Glomerular visceral epithelial cell (primary cell): ENCODE measurements at regions not wholly inside any gene's neighbourhood (a gene's known extent, or its start where the extent isn't known, plus 50 kb on each side); places are given as distances from the start of the nearest gene placed in this dataset.

Experiments used
- DNase-seq: peaks from one replicate; pipeline ENCODE4 v3.0.0-alpha.2; 2016; ENCODE audit errors: extremely low spot score

- DNase-seq, result no peak
These were observed 52.9 kb upstream of the SLC28A3 start for GRCh38 chr9:84393266-84393950.

- no peak for DNase-seq
These were observed 53.5 kb upstream of the SLC28A3 start for GRCh38 chr9:84394036-84394435.

- DNase-seq, result peak; percentile 63
These were observed 56.7 kb upstream of the SLC28A3 start for GRCh38 chr9:84397151-84397728.

GRCh38 chr9:84397822-84398221 lies 57.3 kb upstream of the SLC28A3 start:
- DNase-seq, result no peak

GRCh38 chr9:84402517-84402916 lies 62.0 kb upstream of the SLC28A3 start:
- no peak for DNase-seq

- DNase-seq, result no peak
These were observed 62.7 kb upstream of the SLC28A3 start for GRCh38 chr9:84403288-84403687.

- DNase-seq, result no peak
These were observed 63.6 kb upstream of the SLC28A3 start for GRCh38 chr9:84404095-84404686.

GRCh38 chr9:84405667-84406066 lies 65.1 kb upstream of the SLC28A3 start:
- DNase-seq, result no peak

- no peak for DNase-seq
These were observed 67.9 kb upstream of the SLC28A3 start for GRCh38 chr9:84408416-84408815.

GRCh38 chr9:84411683-84412267 lies 71.2 kb upstream of the SLC28A3 start:
- DNase-seq, result no peak

GRCh38 chr9:84412654-84413053 lies 72.1 kb upstream of the SLC28A3 start:
- no peak for DNase-seq

- no peak for DNase-seq
These were observed 72.7 kb upstream of the SLC28A3 start for GRCh38 chr9:84413301-84413700.

- DNase-seq, result no peak
These were observed 78.6 kb upstream of the SLC28A3 start for GRCh38 chr9:84419031-84419602.

- DNase-seq, result no peak
These were observed 84.4 kb upstream of the SLC28A3 start for GRCh38 chr9:84424931-84425330.

- DNase-seq, result no peak
These were observed 92.2 kb upstream of the SLC28A3 start for GRCh38 chr9:84432746-84433145.

GRCh38 chr9:84435902-84436301 lies 95.3 kb upstream of the SLC28A3 start:
- DNase-seq, result no peak

- no peak for DNase-seq
These were observed 96.0 kb upstream of the SLC28A3 start for GRCh38 chr9:84436386-84437109.

- DNase-seq, result no peak
These were observed 97.8 kb upstream of the SLC28A3 start for GRCh38 chr9:84438391-84438790.

GRCh38 chr9:84439250-84439649 lies 98.7 kb upstream of the SLC28A3 start:
- DNase-seq, result no peak

- DNase-seq, result no peak
These were observed 102.2 kb upstream of the SLC28A3 start for GRCh38 chr9:84442712-84443111.

GRCh38 chr9:84445737-84446136 lies 105.2 kb upstream of the SLC28A3 start:
- no peak for DNase-seq

- no peak for DNase-seq
These were observed 106.7 kb upstream of the SLC28A3 start for GRCh38 chr9:84447305-84447704.
